GM18951 (cell line): ENCODE measurements at regions not wholly inside any gene's neighbourhood (a gene's known extent, or its start where the extent isn't known, plus 50 kb on each side); places are given as distances from the start of the nearest gene placed in this dataset.

Experiments used
- POLR2A ChIP-seq: IDR thresholded peaks from 4 replicates; pipeline ENCODE4 v1.6.1; 2011; ENCODE audit warnings: mild to moderate bottlenecking; ENCODE audit not compliant: insufficient read length, insufficient read depth; ENCODE audit errors: extremely low read depth
- in situ Hi-C: fragments of 300-500 bp; cut with MboI; formaldehyde crosslinking; loops from one replicate; pipeline ENCODE4 v1.12.0; 2022; ENCODE audit warnings: low sequenced_read_pairs, mixed read lengths, inconsistent platforms; ENCODE audit not compliant: unreplicated experiment

DNA sequence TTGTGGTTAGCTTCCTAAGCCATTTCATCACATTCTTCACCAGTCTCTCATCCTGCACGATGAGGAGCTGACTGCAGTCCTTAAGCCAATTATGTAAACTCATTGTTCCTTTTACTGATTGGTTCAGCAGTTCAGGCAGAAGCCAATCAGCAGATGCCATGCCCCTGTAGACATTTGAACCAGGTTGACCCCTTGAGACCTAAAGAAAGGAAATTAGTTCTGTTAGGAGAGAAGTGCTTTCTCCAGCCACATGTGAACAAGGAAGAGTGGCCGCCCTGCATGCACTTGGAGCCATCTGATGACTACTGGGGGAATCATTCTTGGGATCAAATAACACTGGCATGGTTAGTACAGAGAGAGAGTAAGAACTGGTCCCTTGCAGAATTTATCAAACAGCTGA, 535.2 kb upstream of the ID4 start:
- in situ Hi-C loops, result no loop called here

GRCh38 chr6:19303383-19303782, 533.8 kb upstream of the ID4 start:
- TF ChIP-seq POLR2A, result no peak
- in situ Hi-C loops, result no loop called here

More for the DNA sequence above, 535.2 kb upstream of the ID4 start:
- TF ChIP-seq POLR2A, result no peak

DNA sequence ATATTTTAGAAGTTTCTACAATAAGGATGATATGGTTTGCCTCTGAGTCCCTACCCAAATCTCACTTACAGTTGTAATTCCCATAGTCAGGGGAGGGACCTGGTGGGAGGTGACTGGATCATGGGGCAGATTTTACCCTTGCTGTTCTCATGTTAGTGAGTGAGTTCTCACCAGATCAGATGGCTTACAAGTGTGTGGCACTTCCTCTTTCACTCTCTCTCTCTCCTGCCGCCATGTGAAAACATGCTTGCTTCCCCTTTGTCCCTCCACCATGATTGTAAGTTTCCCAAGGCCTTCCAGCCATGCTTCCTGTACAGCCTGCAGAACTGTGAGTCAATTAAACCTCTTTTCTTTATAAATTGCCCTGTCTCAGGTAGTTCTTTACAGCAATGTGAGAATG, 527.5 kb upstream of the ID4 start:
- in situ Hi-C loops, result no loop called here

GRCh38 chr6:19311786-19312185, 525.4 kb upstream of the ID4 start:
- in situ Hi-C loops, result no loop called here
- no peak for TF ChIP-seq POLR2A

More for the DNA sequence above, 527.5 kb upstream of the ID4 start:
- TF ChIP-seq POLR2A, result no peak

GRCh38 chr6:19312241-19312978, 524.8 kb upstream of the ID4 start:
- in situ Hi-C loops, result no loop called here
- TF ChIP-seq POLR2A, result no peak

- in situ Hi-C loops, result no loop called here
- no peak for TF ChIP-seq POLR2A
Measured at GRCh38 chr6:19317431-19317986, 519.7 kb upstream of the ID4 start.

DNA sequence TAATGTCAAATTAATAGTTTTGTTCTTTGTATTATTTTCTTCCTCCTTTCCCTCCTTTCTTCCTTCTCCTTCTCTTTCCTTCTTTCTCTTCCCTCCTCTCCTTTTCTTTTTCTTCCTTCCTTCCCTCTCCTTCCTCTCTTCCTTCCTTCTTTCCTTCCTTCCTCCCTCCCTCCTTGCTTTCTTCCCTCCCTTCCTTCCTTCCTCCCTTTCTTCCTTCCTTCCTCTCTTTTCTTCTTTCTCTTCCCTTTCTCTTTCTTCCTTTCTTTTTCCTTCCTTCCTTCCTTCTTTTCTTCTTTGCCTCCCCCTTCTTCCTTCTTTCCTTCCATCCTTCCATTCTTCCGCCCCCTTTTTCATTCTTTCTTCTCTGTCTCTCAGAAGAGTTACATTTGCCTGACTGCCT, 518.2 kb upstream of the ID4 start:
- TF ChIP-seq POLR2A, result no peak
- in situ Hi-C loops, result no loop called here

DNA sequence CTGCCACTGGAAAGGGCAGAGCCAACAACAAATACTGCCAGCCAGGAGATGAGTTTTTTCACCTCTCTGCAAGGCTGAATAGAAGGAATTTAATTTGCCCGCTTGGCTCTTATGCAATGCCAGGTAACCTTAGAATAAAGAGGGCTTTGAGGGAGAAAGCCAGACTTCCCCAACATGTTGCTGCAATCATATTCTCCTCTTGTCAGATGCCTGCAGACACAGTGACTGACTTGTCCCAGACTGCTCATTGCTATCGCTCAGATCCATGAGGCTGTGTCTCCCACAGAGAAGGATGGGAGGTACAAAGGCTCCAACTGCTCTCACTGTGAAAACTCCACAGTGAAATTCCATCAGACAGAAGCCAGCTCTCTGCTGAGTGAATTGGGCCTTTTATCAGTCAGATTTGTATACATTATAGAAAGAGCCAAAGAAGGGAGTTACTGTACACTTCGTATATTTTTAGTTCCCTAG, 517.0 kb upstream of the ID4 start:
- in situ Hi-C loops, result no loop called here
- TF ChIP-seq POLR2A, result no peak

GRCh38 chr6:19322691-19323485, 514.3 kb upstream of the ID4 start:
- in situ Hi-C loops, result no loop called here
- TF ChIP-seq POLR2A, result no peak

- TF ChIP-seq POLR2A, result no peak
- in situ Hi-C loops, result no loop called here
Measured at GRCh38 chr6:19324376-19324775, 512.8 kb upstream of the ID4 start.

DNA sequence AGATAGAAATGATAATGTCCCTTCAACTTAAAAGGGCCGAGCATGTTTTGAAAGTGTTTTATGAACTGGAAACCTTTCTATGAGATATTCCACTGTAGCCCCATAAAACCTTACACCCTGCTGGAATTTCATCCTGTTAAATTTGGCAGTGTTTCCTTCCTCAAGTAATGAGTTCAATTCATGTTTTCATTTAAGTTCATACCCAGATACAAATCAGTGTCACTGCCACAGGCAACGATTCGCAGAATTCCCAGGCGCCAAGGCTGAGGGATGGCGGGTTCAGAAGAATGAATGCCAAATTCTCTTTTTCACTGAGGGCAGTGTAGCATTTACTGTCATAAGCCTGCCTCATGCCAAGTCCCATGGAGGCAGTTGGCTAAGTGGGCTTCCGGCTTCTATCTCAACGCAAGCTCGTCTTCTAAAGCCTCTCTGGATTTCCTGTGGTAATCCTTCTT, 511.8 kb upstream of the ID4 start:
- in situ Hi-C loops, result no loop called here
- no peak for TF ChIP-seq POLR2A

DNA sequence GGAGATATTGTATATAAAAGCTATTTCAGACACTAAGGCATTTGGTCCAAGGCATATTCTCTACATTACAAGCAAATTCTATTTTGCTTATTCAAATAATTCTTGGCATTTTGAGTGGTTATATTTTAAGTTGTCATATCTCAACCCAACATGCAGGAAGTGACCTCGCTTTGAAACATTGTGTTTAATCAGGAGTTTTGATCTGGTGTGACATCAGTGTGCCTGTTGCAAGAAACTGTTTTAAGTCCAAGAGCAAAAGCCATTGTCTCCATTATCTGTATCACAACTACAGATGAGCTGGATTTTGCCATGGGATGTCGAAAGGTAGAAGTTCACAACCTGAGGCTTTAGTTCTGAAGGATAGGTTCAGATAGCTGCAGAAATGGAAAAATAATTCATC, 509.9 kb upstream of the ID4 start:
- in situ Hi-C loops, result no loop called here
- TF ChIP-seq POLR2A, result no peak

GRCh38 chr6:19327661-19328060, 509.5 kb upstream of the ID4 start:
- in situ Hi-C loops, result no loop called here

More at GRCh38 chr6:19327661-19328060, 509.5 kb upstream of the ID4 start:
- TF ChIP-seq POLR2A, result no peak
